ENCODE measurements at regions not wholly inside any gene's neighbourhood (a gene's known extent, or its start where the extent isn't known, plus 50 kb on each side); places are given as distances from the start of the nearest gene placed in this dataset.
A peak's percentile ranks its signal among the peaks of the same experiment; 100 is the strongest.

DNA sequence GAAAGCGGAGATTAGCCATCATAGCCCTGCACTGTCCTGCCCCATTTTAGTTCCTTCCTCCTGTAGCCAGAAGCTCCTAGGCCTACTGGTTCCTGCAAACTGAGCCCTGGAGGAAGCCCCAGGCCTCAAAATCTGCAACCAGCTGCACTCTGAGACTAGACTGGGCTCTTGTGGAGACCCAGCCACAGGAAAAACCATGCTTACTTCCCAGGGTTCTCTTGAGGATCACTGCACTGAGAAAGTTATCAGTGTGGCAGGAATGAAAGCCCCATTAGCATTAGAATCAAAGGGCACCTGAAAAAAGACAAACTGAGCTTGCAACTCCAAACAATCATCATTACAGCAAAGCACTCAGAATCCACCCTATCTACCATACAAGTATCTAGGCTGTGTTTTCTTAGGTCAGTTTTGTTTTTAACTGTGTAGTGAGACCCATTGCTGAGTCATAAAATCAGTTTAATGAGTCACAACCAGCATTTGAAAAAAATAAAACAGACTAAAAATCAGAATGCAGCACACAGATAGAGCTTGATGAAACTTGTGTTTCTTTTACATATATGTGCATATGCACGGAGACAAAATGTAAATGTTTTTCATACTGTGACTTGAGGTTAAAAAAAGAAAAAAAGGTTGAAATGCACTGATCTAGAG lies 91.0 kb downstream of the UNC5CL start:
- DNase-seq (ENCODE audit: low read depth): peak; percentile 84
- no peak for TF ChIP-seq CTCF (conservative IDR thresholded peaks at IDR 0.05; ENCODE audit: control insufficient read depth, insufficient read depth, low read depth, low read length)
- no peak overlapping the region for H3K4me3 ChIP-seq (ENCODE audit: control insufficient read depth, low read depth, low read length)

DNA sequence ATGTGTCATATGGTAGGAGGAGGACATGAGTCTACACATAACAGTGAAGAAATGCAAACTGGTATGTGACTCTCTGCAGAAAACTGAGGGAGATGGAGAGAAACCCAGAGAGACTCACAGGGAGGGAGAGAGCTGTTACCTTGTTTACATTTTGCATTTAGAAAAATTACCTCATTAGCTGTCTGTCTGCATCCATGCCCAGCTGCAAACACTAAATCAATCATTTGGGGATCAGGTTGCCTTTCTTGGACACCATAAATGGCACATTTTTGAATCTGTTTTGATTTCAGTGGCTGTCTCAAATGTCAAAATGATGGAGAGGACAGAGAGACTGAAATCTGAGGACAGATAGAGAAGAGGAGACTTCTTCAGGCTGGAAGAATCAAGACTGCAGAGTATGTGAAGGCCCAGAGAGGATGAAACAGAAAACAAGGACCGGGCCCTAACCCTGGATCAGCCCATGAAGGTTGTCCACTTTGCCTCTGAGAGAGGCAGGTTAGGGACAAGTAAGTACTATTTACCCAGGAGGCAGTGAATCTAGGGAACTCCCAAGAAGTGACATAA lies 92.2 kb downstream of the UNC5CL start:
- no peak for DNase-seq (ENCODE audit: low read depth)
- no peak overlapping the region for H3K4me3 ChIP-seq (ENCODE audit: control insufficient read depth, low read depth, low read length)
- no peak for TF ChIP-seq CTCF (conservative IDR thresholded peaks at IDR 0.05; ENCODE audit: control insufficient read depth, insufficient read depth, low read depth, low read length)

GRCh38 chr6:40937491-40937890 lies 101.5 kb downstream of the UNC5CL start:
- no peak overlapping the region for H3K4me3 ChIP-seq (ENCODE audit: control insufficient read depth, low read depth, low read length)
- no peak for DNase-seq (ENCODE audit: low read depth)
- TF ChIP-seq CTCF (conservative IDR thresholded peaks at IDR 0.05; ENCODE audit: control insufficient read depth, insufficient read depth, low read depth, low read length): no peak

DNA sequence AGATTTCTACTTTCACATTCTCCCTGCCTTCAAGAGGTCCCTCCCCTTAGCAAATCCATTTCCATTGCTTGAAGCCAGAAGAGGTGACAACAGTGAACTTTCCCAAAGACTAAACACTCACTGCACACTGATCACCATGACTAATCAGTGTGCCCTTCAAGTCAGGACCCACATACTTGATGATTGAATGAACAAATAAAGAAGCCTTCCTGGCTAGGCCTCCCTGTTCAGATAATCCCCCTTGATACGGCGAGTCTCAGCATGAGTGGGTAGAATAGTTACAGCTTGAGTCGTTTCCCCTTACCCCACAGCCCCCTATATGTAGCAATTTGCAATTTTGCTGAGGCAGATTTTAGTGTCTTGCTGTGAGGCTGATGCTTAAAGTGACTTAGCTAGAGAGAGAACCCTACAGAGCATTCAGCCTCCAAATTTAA lies 102.2 kb downstream of the UNC5CL start:
- H3K4me3 ChIP-seq (ENCODE audit: control insufficient read depth, low read depth, low read length): no peak overlapping the region
- no peak for TF ChIP-seq CTCF (conservative IDR thresholded peaks at IDR 0.05; ENCODE audit: control insufficient read depth, insufficient read depth, low read depth, low read length)
- peak; percentile 79 for DNase-seq (ENCODE audit: low read depth)

GRCh38 chr6:40933864-40934263 lies 105.2 kb downstream of the UNC5CL start:
- no peak for TF ChIP-seq CTCF (conservative IDR thresholded peaks at IDR 0.05; ENCODE audit: control insufficient read depth, insufficient read depth, low read depth, low read length)
- DNase-seq (ENCODE audit: low read depth): no peak

GRCh38 chr6:40932953-40933352 lies 106.1 kb downstream of the UNC5CL start:
- TF ChIP-seq CTCF (conservative IDR thresholded peaks at IDR 0.05; ENCODE audit: control insufficient read depth, insufficient read depth, low read depth, low read length): no peak
- no peak overlapping the region for H3K4me3 ChIP-seq (ENCODE audit: control insufficient read depth, low read depth, low read length)
- DNase-seq (ENCODE audit: low read depth): no peak

More at GRCh38 chr6:40933864-40934263, 105.2 kb downstream of the UNC5CL start:
- no peak overlapping the region for H3K4me3 ChIP-seq (ENCODE audit: control insufficient read depth, low read depth, low read length)

All from fibroblast of mammary gland (primary cell).